HK-2 (cell line): ENCODE measurements at regions not wholly inside any gene's neighbourhood (a gene's known extent, or its start where the extent isn't known, plus 50 kb on each side); places are given as distances from the start of the nearest gene placed in this dataset.
"Not testable (repeated sequence)": the region's sequence is repeated elsewhere in the genome, so short reads cannot be mapped to it uniquely, and the experiment has no call there.

Experiments used
- DNase-seq: peaks from one replicate; pipeline ENCODE4 v3.0.0-alpha.2; 2018; ENCODE audit not compliant: unreplicated experiment

DNA sequence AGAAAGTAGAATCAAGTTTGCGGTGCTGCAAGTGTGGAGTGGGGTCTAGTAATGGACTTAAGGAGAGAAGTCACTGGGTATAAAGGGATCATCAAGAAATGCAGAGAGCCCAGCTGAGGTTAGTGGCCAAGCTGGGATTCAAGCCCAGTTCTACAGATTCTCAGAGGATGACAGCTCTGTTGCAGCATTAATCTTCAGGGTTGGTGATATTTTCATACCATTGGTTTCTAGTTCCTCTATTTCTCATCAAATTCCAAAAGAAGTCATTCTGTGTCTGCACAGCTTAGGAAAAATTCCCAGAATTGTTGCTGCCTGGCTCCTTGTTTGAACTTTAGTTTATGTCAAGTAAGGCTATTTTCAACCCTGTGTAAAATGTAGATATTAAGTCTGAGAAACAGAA is 169.5 kb upstream of the NTF3 start:
- no peak for DNase-seq

GRCh38 chr12:5262885-5263284 is 169.0 kb upstream of the NTF3 start:
- DNase-seq, result no peak

GRCh38 chr12:5264006-5264405 is 167.9 kb upstream of the NTF3 start:
- no peak for DNase-seq

GRCh38 chr12:5267603-5268423 is 164.1 kb upstream of the NTF3 start:
- no peak for DNase-seq

GRCh38 chr12:5268424-5269210 is 163.3 kb upstream of the NTF3 start:
- no peak for DNase-seq

DNA sequence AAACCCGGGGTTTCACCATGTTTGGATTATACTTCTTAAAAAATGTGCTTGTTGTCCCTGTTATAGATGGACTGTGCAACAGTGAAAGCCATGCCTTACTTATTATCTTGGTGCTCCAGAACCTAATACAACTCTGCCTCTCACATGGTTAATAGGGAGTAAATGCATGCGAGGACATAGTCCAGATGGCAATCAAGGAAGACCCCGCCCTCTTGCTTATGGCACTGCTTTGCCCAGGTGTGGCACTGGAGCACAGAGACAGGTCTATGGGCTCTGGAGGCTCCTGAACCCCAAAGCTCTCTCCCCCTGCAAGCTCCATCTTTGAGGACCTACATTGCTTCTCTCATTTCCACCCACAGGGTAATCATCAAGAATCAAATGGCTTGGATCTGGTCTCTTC is 162.1 kb upstream of the NTF3 start:
- no peak for DNase-seq

DNA sequence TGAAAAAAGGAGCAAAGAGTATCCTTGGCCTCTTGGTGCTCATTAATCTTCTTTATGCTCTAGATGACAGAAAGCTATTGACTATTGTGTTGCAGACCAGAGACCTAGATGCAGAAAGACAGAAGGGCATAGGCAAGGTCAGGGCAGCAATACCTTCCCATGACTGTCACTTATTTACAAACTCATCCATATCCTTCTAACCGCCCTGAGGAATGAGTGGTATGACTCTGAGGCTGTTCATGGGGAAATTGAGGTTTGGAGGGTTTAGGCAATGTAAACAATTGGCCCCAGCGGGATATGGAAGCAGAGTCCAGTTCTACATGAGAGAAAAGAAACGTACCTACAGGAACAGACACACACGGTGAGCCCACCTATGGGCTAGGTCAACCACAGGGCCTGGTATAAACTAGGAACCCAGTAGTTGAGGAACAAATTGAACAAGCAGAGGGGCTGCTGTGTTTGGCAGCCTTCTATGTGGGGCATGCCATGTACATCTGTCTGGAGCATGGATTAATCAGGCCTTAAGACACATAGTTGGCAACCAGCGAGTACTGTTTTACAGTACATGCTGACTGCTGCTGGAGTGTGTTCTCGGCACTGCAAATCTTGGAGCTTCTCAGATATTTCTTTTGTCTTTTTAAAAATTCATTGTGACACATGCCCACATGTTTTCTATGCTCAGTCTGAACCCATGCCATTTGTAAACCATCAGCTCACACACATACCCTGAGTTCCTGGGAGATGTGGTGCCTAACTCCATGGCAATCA is 159.7 kb upstream of the NTF3 start:
- DNase-seq, result no peak

GRCh38 chr12:5273709-5274108 is 158.2 kb upstream of the NTF3 start:
- no peak for DNase-seq

DNA sequence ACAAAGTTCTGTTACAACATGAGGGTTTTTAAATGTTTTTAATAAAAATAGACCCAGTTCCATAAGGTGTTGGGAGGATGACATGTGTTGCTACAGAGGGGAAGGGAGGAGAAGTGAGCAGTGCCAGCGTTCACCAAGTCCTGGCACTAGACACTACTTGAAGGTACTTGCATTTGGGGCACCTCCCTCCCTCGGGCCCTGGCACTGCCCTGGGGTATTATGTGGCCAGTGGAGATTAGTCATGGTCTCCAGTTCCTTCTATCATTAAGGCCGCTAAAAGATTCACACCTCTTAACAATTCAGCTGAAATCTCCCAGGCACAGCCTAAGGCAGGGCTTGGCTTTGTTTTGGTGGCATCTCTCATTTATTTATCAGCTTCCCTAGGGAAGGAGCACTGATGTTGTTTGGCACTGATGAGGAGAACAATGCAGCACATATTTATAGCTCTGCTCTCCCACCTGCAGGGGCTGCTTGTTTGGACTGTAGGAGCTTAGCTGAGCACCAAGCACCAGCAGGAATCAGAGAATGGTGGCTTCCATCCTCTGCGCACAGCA is 155.5 kb upstream of the NTF3 start:
- DNase-seq, result no peak

GRCh38 chr12:5280086-5280485 is 151.8 kb upstream of the NTF3 start:
- no peak for DNase-seq

DNA sequence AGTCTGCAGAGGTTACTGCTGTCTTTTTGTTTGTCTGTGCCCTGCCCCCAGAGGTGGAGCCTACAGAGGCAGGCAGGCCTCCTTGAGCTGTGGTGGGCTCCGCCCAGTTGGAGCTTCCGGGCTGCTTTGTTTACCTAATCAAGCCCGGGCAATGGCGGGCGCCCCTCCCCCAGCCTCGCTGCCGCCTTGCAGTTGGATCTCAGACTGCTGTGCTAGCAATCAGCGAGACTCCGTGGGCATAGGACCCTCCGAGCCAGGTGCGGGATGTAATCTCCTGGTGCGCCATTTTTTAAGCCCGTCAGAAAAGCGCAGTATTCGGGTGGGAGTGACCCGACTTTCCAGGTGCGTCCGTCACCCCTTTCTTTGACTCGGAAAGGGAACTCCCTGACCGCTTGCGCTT is 141.5 kb upstream of the NTF3 start:
- not testable (repeated sequence) for DNase-seq

DNA sequence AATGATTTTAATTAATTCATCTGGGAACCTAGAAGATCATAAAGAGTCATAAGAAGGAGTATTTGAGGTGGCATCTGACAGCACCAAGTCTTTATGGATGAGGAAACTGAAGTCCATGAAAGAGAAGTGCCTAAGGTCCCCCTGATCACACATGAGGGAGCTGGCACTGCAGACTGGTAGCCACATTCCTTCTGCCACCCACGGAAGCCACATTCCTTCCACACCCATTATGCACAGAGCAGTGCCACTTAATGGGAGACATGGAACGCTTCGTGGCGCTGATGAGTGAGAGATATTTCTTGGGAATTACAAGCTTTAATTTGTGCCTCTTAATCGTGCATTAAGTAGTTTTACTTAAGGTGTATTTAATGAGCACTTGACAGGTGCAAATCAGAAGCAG is 139.3 kb upstream of the NTF3 start:
- DNase-seq, result no peak

- no peak for DNase-seq
Observed at GRCh38 chr12:5293773-5294172, 138.1 kb upstream of the NTF3 start.

GRCh38 chr12:5294274-5295070 is 137.4 kb upstream of the NTF3 start:
- no peak for DNase-seq

DNA sequence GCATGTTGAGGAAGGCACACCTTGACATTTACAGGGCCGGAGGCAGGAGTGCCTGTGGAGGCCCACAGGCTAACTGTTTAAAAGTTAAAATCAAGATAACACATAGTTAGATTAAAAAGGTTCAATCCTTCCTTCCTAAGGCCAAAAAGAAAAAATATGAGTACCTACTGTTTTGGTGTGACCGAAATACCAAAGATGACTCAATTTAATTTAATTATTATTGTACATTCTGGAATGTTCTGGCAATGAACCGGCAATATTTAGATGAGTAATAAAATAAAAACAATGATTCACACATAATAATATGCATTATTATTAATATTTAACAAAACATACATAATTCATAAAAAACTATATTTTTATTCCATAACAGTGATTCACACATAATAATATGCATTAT is 136.8 kb upstream of the NTF3 start:
- no peak for DNase-seq

DNA sequence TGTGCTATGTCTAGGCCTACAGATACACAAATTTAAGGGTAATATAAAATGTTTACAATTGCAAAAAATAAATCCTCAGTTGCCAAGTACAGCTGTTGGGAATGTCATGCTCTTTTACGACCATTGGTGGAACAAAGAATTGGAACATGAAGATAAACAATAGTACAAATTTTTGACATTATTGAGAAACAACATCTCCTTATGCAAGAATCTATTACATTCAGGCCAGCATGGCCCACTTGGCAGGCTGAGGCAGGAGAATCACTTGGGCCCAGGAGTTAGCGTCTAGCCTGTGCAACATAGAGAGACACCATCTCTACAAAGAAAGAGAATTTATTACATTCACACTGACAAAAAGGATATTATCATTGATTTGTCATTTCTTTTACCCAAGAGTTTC is 135.9 kb upstream of the NTF3 start:
- DNase-seq, result no peak

- DNase-seq, result no peak
Observed at GRCh38 chr12:5301539-5301938, 130.4 kb upstream of the NTF3 start.

GRCh38 chr12:5305425-5305824 is 126.5 kb upstream of the NTF3 start:
- no peak for DNase-seq

- DNase-seq, result no peak
Observed at GRCh38 chr12:5305886-5306545, 125.9 kb upstream of the NTF3 start.

- no peak for DNase-seq
Observed at GRCh38 chr12:5307065-5307464, 124.8 kb upstream of the NTF3 start.

GRCh38 chr12:5308216-5308615 is 123.7 kb upstream of the NTF3 start:
- no peak for DNase-seq
